Activated T-cell treated with anti-CD3 and anti-CD28 coated beads, Interleukin-2, amount 50 U/mL, for 4 hours (primary cell): ENCODE measurements at regions not wholly inside any gene's neighbourhood (a gene's known extent, or its start where the extent isn't known, plus 50 kb on each side); places are given as distances from the start of the nearest gene placed in this dataset.

Experiments
- ATAC-seq, 2 donors: fragments of 200-7000 bp; cut with Tn5 transposase; one replicate each; pipeline ENCODE4 v1.10.0; 2021
- DNase-seq: peaks from one replicate; pipeline ENCODE4 v3.0.0-alpha.2; 2020
- H3K27me3 Mint-ChIP-seq: one replicate; pipeline ENCODE4 v1.8.0; 2021; ENCODE audit warnings: low read depth, mixed read lengths
- H3K36me3 Mint-ChIP-seq: one replicate; pipeline ENCODE4 v1.8.0; 2022; ENCODE audit warnings: mixed read lengths; ENCODE audit not compliant: insufficient read depth
- H3K4me1 Mint-ChIP-seq: one replicate; pipeline ENCODE4 v1.8.0; 2021; ENCODE audit warnings: low read depth, mixed read lengths
- H3K4me3 Mint-ChIP-seq: one replicate; pipeline ENCODE4 v1.8.0; 2021; ENCODE audit warnings: mild to moderate bottlenecking, moderate library complexity, mixed read lengths
- H3K9me3 Mint-ChIP-seq: one replicate; pipeline ENCODE4 v1.8.0; 2021; ENCODE audit warnings: mixed read lengths

GRCh38 chr6:2492686-2493523 is 247.5 kb upstream of the GMDS start:
- Mint-ChIP-seq H3K36me3 (no peaks in the 10 kb centered on the region), H3K4me1 (no peaks in the 10 kb centered on the region), H3K9me3 (no peaks in the 10 kb centered on the region), H3K4me3 (no peak overlapping the region), H3K27me3 (peaks cover 24% of the 10 kb centered on the region)
- ATAC-seq (no peak), DNase-seq (no peak)

GRCh38 chr6:2491137-2491536 is 245.7 kb upstream of the GMDS start:
- DNase-seq = no peak
- no peak for ATAC-seq
- no peaks in the 10 kb centered on the region for H3K9me3 Mint-ChIP-seq
- peaks cover 15% of the 10 kb centered on the region for H3K27me3 Mint-ChIP-seq
- H3K4me3 Mint-ChIP-seq = no peak overlapping the region
- no peaks in the 10 kb centered on the region for H3K36me3 Mint-ChIP-seq
- no peaks in the 10 kb centered on the region for H3K4me1 Mint-ChIP-seq

- no peak overlapping the region for H3K4me3 Mint-ChIP-seq
- no peaks in the 10 kb centered on the region for H3K4me1 Mint-ChIP-seq
- H3K27me3 Mint-ChIP-seq = peaks cover 11% of the 10 kb centered on the region
- ATAC-seq (no peak), DNase-seq (no peak)
- H3K36me3 Mint-ChIP-seq = no peaks in the 10 kb centered on the region
- H3K9me3 Mint-ChIP-seq = no peaks in the 10 kb centered on the region
Observed at GRCh38 chr6:2488578-2488977, 243.2 kb upstream of the GMDS start.

- Mint-ChIP-seq H3K4me3 (no peak overlapping the region), H3K4me1 (no peaks in the 10 kb centered on the region), H3K9me3 (peaks cover 4% of the 10 kb centered on the region), H3K27me3 (peaks cover 4% of the 10 kb centered on the region), H3K36me3 (no peaks in the 10 kb centered on the region)
- DNase-seq = no peak
- ATAC-seq = no peak
Observed at GRCh38 chr6:2485116-2485515, 239.7 kb upstream of the GMDS start.

- peaks cover 7% of the 10 kb centered on the region for H3K27me3 Mint-ChIP-seq
- H3K4me3 Mint-ChIP-seq = no peak overlapping the region
- DNase-seq (no peak), ATAC-seq (no peak)
- H3K4me1 Mint-ChIP-seq = no peaks in the 10 kb centered on the region
- peaks cover 4% of the 10 kb centered on the region for H3K9me3 Mint-ChIP-seq
- no peaks in the 10 kb centered on the region for H3K36me3 Mint-ChIP-seq
Observed at GRCh38 chr6:2482773-2483172, 237.4 kb upstream of the GMDS start.

GRCh38 chr6:2481307-2481706 is 235.9 kb upstream of the GMDS start:
- Mint-ChIP-seq H3K4me3 (no peak overlapping the region), H3K9me3 (peaks cover 4% of the 10 kb centered on the region), H3K27me3 (peaks cover 7% of the 10 kb centered on the region), H3K4me1 (no peaks in the 10 kb centered on the region), H3K36me3 (no peaks in the 10 kb centered on the region)
- DNase-seq (no peak), ATAC-seq (no peak)

- DNase-seq (no peak), ATAC-seq (no peak)
- H3K4me1 Mint-ChIP-seq = no peaks in the 10 kb centered on the region
- H3K36me3 Mint-ChIP-seq = no peaks in the 10 kb centered on the region
- H3K27me3 Mint-ChIP-seq = peaks cover 7% of the 10 kb centered on the region
- H3K9me3 Mint-ChIP-seq = peaks cover 4% of the 10 kb centered on the region
- no peak overlapping the region for H3K4me3 Mint-ChIP-seq
Observed at GRCh38 chr6:2480267-2480966, 235.0 kb upstream of the GMDS start.

GRCh38 chr6:2478200-2478599 is 232.8 kb upstream of the GMDS start:
- DNase-seq (no peak), ATAC-seq (no peak)
- Mint-ChIP-seq H3K9me3 (peaks cover 4% of the 10 kb centered on the region), H3K36me3 (no peaks in the 10 kb centered on the region), H3K4me3 (no peak overlapping the region), H3K4me1 (no peaks in the 10 kb centered on the region), H3K27me3 (peaks cover 7% of the 10 kb centered on the region)

GRCh38 chr6:2477666-2478065 is 232.3 kb upstream of the GMDS start:
- no peak for ATAC-seq
- no peak overlapping the region for H3K4me3 Mint-ChIP-seq
- H3K9me3 Mint-ChIP-seq = peaks cover under 1% of the 10 kb centered on the region
- no peaks in the 10 kb centered on the region for H3K4me1 Mint-ChIP-seq
- H3K27me3 Mint-ChIP-seq = peaks cover 7% of the 10 kb centered on the region
- H3K36me3 Mint-ChIP-seq = no peaks in the 10 kb centered on the region
- DNase-seq = no peak

- peaks cover 7% of the 10 kb centered on the region for H3K27me3 Mint-ChIP-seq
- ATAC-seq (no peak), DNase-seq (no peak)
- no peaks in the 10 kb centered on the region for H3K36me3 Mint-ChIP-seq
- no peaks in the 10 kb centered on the region for H3K9me3 Mint-ChIP-seq
- H3K4me3 Mint-ChIP-seq = no peak overlapping the region
- H3K4me1 Mint-ChIP-seq = no peaks in the 10 kb centered on the region
Observed at GRCh38 chr6:2477250-2477649, 231.8 kb upstream of the GMDS start.

- Mint-ChIP-seq H3K9me3 (no peaks in the 10 kb centered on the region), H3K4me3 (no peak overlapping the region), H3K36me3 (no peaks in the 10 kb centered on the region), H3K27me3 (peaks cover 7% of the 10 kb centered on the region), H3K4me1 (no peaks in the 10 kb centered on the region)
- DNase-seq = no peak
- ATAC-seq = no peak
Observed at GRCh38 chr6:2476376-2476775, 231.0 kb upstream of the GMDS start.

GRCh38 chr6:2471472-2471871 is 226.1 kb upstream of the GMDS start:
- H3K4me1 Mint-ChIP-seq = no peaks in the 10 kb centered on the region
- H3K27me3 Mint-ChIP-seq = peaks cover 26% of the 10 kb centered on the region
- H3K36me3 Mint-ChIP-seq = no peaks in the 10 kb centered on the region
- no peaks in the 10 kb centered on the region for H3K9me3 Mint-ChIP-seq
- ATAC-seq (no peak), DNase-seq (no peak)
- no peak overlapping the region for H3K4me3 Mint-ChIP-seq

- no peaks in the 10 kb centered on the region for H3K36me3 Mint-ChIP-seq
- H3K9me3 Mint-ChIP-seq = no peaks in the 10 kb centered on the region
- H3K27me3 Mint-ChIP-seq = peaks cover 30% of the 10 kb centered on the region
- DNase-seq = no peak
- ATAC-seq = no peak
- H3K4me3 Mint-ChIP-seq = no peak overlapping the region
- no peaks in the 10 kb centered on the region for H3K4me1 Mint-ChIP-seq
Observed at GRCh38 chr6:2469428-2469827, 224.0 kb upstream of the GMDS start.

GRCh38 chr6:2468601-2468955 is 223.2 kb upstream of the GMDS start:
- no peaks in the 10 kb centered on the region for H3K36me3 Mint-ChIP-seq
- H3K4me3 Mint-ChIP-seq = no peak overlapping the region
- no peaks in the 10 kb centered on the region for H3K9me3 Mint-ChIP-seq
- H3K4me1 Mint-ChIP-seq = no peaks in the 10 kb centered on the region
- ATAC-seq (no peak), DNase-seq (no peak)
- H3K27me3 Mint-ChIP-seq = peaks cover 33% of the 10 kb centered on the region

- Mint-ChIP-seq H3K4me3 (no peak overlapping the region), H3K27me3 (peaks cover 33% of the 10 kb centered on the region), H3K9me3 (no peaks in the 10 kb centered on the region), H3K4me1 (no peaks in the 10 kb centered on the region), H3K36me3 (no peaks in the 10 kb centered on the region)
- no peak for DNase-seq
- no peak for ATAC-seq
Observed at GRCh38 chr6:2467929-2468600, 222.7 kb upstream of the GMDS start.
